Activated T-cell treated with anti-CD3 and anti-CD28 coated beads, Interleukin-2, amount 50 U/mL, for 4 hours (primary cell): ENCODE measurements at regions not wholly inside any gene's neighbourhood (a gene's known extent, or its start where the extent isn't known, plus 50 kb on each side); places are given as distances from the start of the nearest gene placed in this dataset.

Experiments used
- ATAC-seq, 2 donors: fragments of 200-7000 bp; cut with Tn5 transposase; one replicate each; pipeline ENCODE4 v1.10.0; 2021
- DNase-seq: peaks from one replicate; pipeline ENCODE4 v3.0.0-alpha.2; 2020
- H3K27me3 Mint-ChIP-seq: one replicate; pipeline ENCODE4 v1.8.0; 2021; ENCODE audit warnings: low read depth, mixed read lengths
- H3K36me3 Mint-ChIP-seq: one replicate; pipeline ENCODE4 v1.8.0; 2022; ENCODE audit warnings: mixed read lengths; ENCODE audit not compliant: insufficient read depth
- H3K4me1 Mint-ChIP-seq: one replicate; pipeline ENCODE4 v1.8.0; 2021; ENCODE audit warnings: low read depth, mixed read lengths
- H3K4me3 Mint-ChIP-seq: one replicate; pipeline ENCODE4 v1.8.0; 2021; ENCODE audit warnings: mild to moderate bottlenecking, moderate library complexity, mixed read lengths
- H3K9me3 Mint-ChIP-seq: one replicate; pipeline ENCODE4 v1.8.0; 2021; ENCODE audit warnings: mixed read lengths

GRCh38 chr13:65456150-65456912 lies 1773.8 kb downstream of the PCDH9 start:
- DNase-seq (no peak), ATAC-seq (no peak)
- Mint-ChIP-seq H3K36me3 (no peaks in the 10 kb centered on the region), H3K4me1 (no peaks in the 10 kb centered on the region), H3K9me3 (peaks cover 6% of the 10 kb centered on the region), H3K27me3 (no peaks in the 10 kb centered on the region), H3K4me3 (no peak overlapping the region)

GRCh38 chr13:65454403-65454802 lies 1775.7 kb downstream of the PCDH9 start:
- DNase-seq = no peak
- H3K36me3 Mint-ChIP-seq = no peaks in the 10 kb centered on the region
- no peak overlapping the region for H3K4me3 Mint-ChIP-seq
- no peak for ATAC-seq
- no peaks in the 10 kb centered on the region for H3K4me1 Mint-ChIP-seq
- peaks cover 6% of the 10 kb centered on the region for H3K9me3 Mint-ChIP-seq
- H3K27me3 Mint-ChIP-seq = no peaks in the 10 kb centered on the region

GRCh38 chr13:65453982-65454381 lies 1776.2 kb downstream of the PCDH9 start:
- H3K4me1 Mint-ChIP-seq = no peaks in the 10 kb centered on the region
- ATAC-seq (no peak), DNase-seq (no peak)
- no peaks in the 10 kb centered on the region for H3K27me3 Mint-ChIP-seq
- H3K9me3 Mint-ChIP-seq = peaks cover 6% of the 10 kb centered on the region
- no peak overlapping the region for H3K4me3 Mint-ChIP-seq
- H3K36me3 Mint-ChIP-seq = no peaks in the 10 kb centered on the region

GRCh38 chr13:65445340-65445739 lies 1784.8 kb downstream of the PCDH9 start:
- Mint-ChIP-seq H3K27me3 (no peaks in the 10 kb centered on the region), H3K4me3 (no peak overlapping the region), H3K36me3 (no peaks in the 10 kb centered on the region), H3K4me1 (no peaks in the 10 kb centered on the region), H3K9me3 (peaks cover 27% of the 10 kb centered on the region)
- no peak for ATAC-seq
- no peak for DNase-seq

GRCh38 chr13:65435590-65435989 lies 1794.5 kb downstream of the PCDH9 start:
- Mint-ChIP-seq H3K36me3 (no peaks in the 10 kb centered on the region), H3K27me3 (no peaks in the 10 kb centered on the region), H3K4me3 (no peak overlapping the region), H3K4me1 (no peaks in the 10 kb centered on the region), H3K9me3 (peaks cover 14% of the 10 kb centered on the region)
- DNase-seq = no peak
- no peak for ATAC-seq

GRCh38 chr13:65417953-65418352 lies 1812.2 kb downstream of the PCDH9 start:
- Mint-ChIP-seq H3K4me1 (no peaks in the 10 kb centered on the region), H3K9me3 (peaks cover 15% of the 10 kb centered on the region)
- no peak for DNase-seq

GRCh38 chr13:65416784-65417183 lies 1813.4 kb downstream of the PCDH9 start:
- ATAC-seq (no peak), DNase-seq (no peak)
- Mint-ChIP-seq H3K36me3 (no peaks in the 10 kb centered on the region), H3K27me3 (no peaks in the 10 kb centered on the region), H3K4me1 (no peaks in the 10 kb centered on the region), H3K9me3 (peaks cover 16% of the 10 kb centered on the region), H3K4me3 (no peak overlapping the region)

More at GRCh38 chr13:65417953-65418352, 1812.2 kb downstream of the PCDH9 start:
- no peaks in the 10 kb centered on the region for H3K36me3 Mint-ChIP-seq
- H3K4me3 Mint-ChIP-seq = no peak overlapping the region
- no peaks in the 10 kb centered on the region for H3K27me3 Mint-ChIP-seq
- ATAC-seq = no peak

GRCh38 chr13:65414187-65414586 lies 1815.9 kb downstream of the PCDH9 start:
- DNase-seq = no peak
- H3K4me3 Mint-ChIP-seq = no peak overlapping the region
- no peaks in the 10 kb centered on the region for H3K36me3 Mint-ChIP-seq
- H3K9me3 Mint-ChIP-seq = peaks cover 11% of the 10 kb centered on the region
- no peak for ATAC-seq
- no peaks in the 10 kb centered on the region for H3K27me3 Mint-ChIP-seq
- H3K4me1 Mint-ChIP-seq = no peaks in the 10 kb centered on the region

GRCh38 chr13:65411521-65411920 lies 1818.6 kb downstream of the PCDH9 start:
- ATAC-seq (no peak), DNase-seq (no peak)
- no peaks in the 10 kb centered on the region for H3K4me1 Mint-ChIP-seq
- peaks cover 16% of the 10 kb centered on the region for H3K9me3 Mint-ChIP-seq
- H3K4me3 Mint-ChIP-seq = no peak overlapping the region
- H3K36me3 Mint-ChIP-seq = no peaks in the 10 kb centered on the region
- no peaks in the 10 kb centered on the region for H3K27me3 Mint-ChIP-seq

GRCh38 chr13:65410791-65411190 lies 1819.3 kb downstream of the PCDH9 start:
- no peak overlapping the region for H3K4me3 Mint-ChIP-seq
- H3K36me3 Mint-ChIP-seq = no peaks in the 10 kb centered on the region
- no peaks in the 10 kb centered on the region for H3K27me3 Mint-ChIP-seq
- H3K9me3 Mint-ChIP-seq = peaks cover 16% of the 10 kb centered on the region
- ATAC-seq (no peak), DNase-seq (no peak)
- H3K4me1 Mint-ChIP-seq = no peaks in the 10 kb centered on the region

GRCh38 chr13:65401315-65401714 lies 1828.8 kb downstream of the PCDH9 start:
- no peak for ATAC-seq
- H3K36me3 Mint-ChIP-seq = no peaks in the 10 kb centered on the region
- H3K9me3 Mint-ChIP-seq = peaks cover 7% of the 10 kb centered on the region
- no peak for DNase-seq
- H3K4me1 Mint-ChIP-seq = no peaks in the 10 kb centered on the region
- no peaks in the 10 kb centered on the region for H3K27me3 Mint-ChIP-seq
- no peak overlapping the region for H3K4me3 Mint-ChIP-seq

- H3K27me3 Mint-ChIP-seq = no peaks in the 10 kb centered on the region
- DNase-seq = no peak
- no peak for ATAC-seq
- no peaks in the 10 kb centered on the region for H3K4me1 Mint-ChIP-seq
- no peak overlapping the region for H3K4me3 Mint-ChIP-seq
- H3K9me3 Mint-ChIP-seq = peaks cover 7% of the 10 kb centered on the region
- no peaks in the 10 kb centered on the region for H3K36me3 Mint-ChIP-seq
Measured at GRCh38 chr13:65400702-65401101, 1829.4 kb downstream of the PCDH9 start.

GRCh38 chr13:65387743-65388347 lies 1842.3 kb downstream of the PCDH9 start:
- Mint-ChIP-seq H3K9me3 (peaks cover 26% of the 10 kb centered on the region), H3K4me3 (no peak overlapping the region), H3K27me3 (no peaks in the 10 kb centered on the region), H3K36me3 (no peaks in the 10 kb centered on the region), H3K4me1 (no peaks in the 10 kb centered on the region)
- ATAC-seq (no peak), DNase-seq (no peak)

- Mint-ChIP-seq H3K4me1 (no peaks in the 10 kb centered on the region), H3K4me3 (no peak overlapping the region), H3K9me3 (peaks cover 19% of the 10 kb centered on the region), H3K27me3 (no peaks in the 10 kb centered on the region), H3K36me3 (no peaks in the 10 kb centered on the region)
- no peak for ATAC-seq
- DNase-seq = no peak
Measured at GRCh38 chr13:65378943-65379519, 1851.1 kb downstream of the PCDH9 start.

- DNase-seq = no peak
- Mint-ChIP-seq H3K4me1 (no peaks in the 10 kb centered on the region), H3K9me3 (peaks cover 19% of the 10 kb centered on the region), H3K4me3 (no peak overlapping the region), H3K27me3 (no peaks in the 10 kb centered on the region), H3K36me3 (no peaks in the 10 kb centered on the region)
- no peak for ATAC-seq
Measured at GRCh38 chr13:65378484-65378883, 1851.7 kb downstream of the PCDH9 start.
